Fibroblast of villous mesenchyme (primary cell): ENCODE measurements at regions not wholly inside any gene's neighbourhood (a gene's known extent, or its start where the extent isn't known, plus 50 kb on each side); places are given as distances from the start of the nearest gene placed in this dataset.
A peak's percentile ranks its signal among the peaks of the same experiment; 100 is the strongest.

Experiments used
- DNase-seq: peaks from one replicate; pipeline ENCODE4 v3.0.0-alpha.2; 2010; ENCODE audit warnings: low read depth
- H3K4me3 ChIP-seq: 2 replicates; pipeline ENCODE4 v1.5.1; 2011; ENCODE audit warnings: low read depth, mild to moderate bottlenecking, low read length
- CTCF ChIP-seq: IDR thresholded peaks from 2 replicates; pipeline ENCODE4 v1.5.1; 2012; ENCODE audit warnings: low read depth, mild to moderate bottlenecking, low read length; ENCODE audit not compliant: insufficient read depth

GRCh38 chr18:45174629-45175136, 440.6 kb upstream of the SLC14A2 start:
- H3K4me3 ChIP-seq, result no peak overlapping the region
- no peak for TF ChIP-seq CTCF
- no peak for DNase-seq

GRCh38 chr18:45175511-45175910, 439.8 kb upstream of the SLC14A2 start:
- no peak for DNase-seq
- H3K4me3 ChIP-seq, result no peak overlapping the region
- TF ChIP-seq CTCF, result no peak

- no peak overlapping the region for H3K4me3 ChIP-seq
- DNase-seq, result no peak
- TF ChIP-seq CTCF, result no peak
These were observed 428.4 kb upstream of the SLC14A2 start for GRCh38 chr18:45186832-45187231.

GRCh38 chr18:45191795-45192194, 423.5 kb upstream of the SLC14A2 start:
- no peak overlapping the region for H3K4me3 ChIP-seq
- no peak for DNase-seq
- TF ChIP-seq CTCF, result no peak

GRCh38 chr18:45197526-45197970, 417.7 kb upstream of the SLC14A2 start:
- DNase-seq, result peak; percentile 8

GRCh38 chr18:45198526-45198925, 416.8 kb upstream of the SLC14A2 start:
- no peak overlapping the region for H3K4me3 ChIP-seq
- no peak for DNase-seq
- TF ChIP-seq CTCF, result no peak

More at GRCh38 chr18:45197526-45197970, 417.7 kb upstream of the SLC14A2 start:
- H3K4me3 ChIP-seq, result no peak overlapping the region
- no peak for TF ChIP-seq CTCF

- no peak for DNase-seq
- no peak for TF ChIP-seq CTCF
These were observed 414.2 kb upstream of the SLC14A2 start for GRCh38 chr18:45201029-45201428.

More at GRCh38 chr18:45201029-45201428, 414.2 kb upstream of the SLC14A2 start:
- no peak overlapping the region for H3K4me3 ChIP-seq
